ENCODE measurements at regions not wholly inside any gene's neighbourhood (a gene's known extent, or its start where the extent isn't known, plus 50 kb on each side); places are given as distances from the start of the nearest gene placed in this dataset.

DNA sequence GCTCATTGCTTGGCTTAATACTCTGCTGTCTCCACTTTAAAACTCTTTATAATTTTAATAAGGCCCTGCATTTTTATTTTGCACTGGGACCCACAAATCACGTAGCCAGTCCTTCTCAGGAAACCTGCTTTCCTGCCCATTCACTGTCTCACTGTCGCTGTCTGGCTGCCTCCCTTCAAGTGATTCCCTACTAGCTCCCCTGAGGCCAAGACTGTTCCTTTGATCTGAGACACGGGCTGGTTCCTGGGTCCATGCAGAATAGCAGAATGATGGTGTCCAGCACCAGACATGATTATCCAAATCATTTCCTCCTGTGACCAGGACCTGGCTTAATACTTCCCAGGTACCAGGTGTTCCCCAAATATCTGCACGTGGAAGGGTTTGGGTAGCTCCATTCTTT, 597.1 kb upstream of the KLF4 start:
- no peak overlapping the region for H3K4me3 Mint-ChIP-seq (ENCODE audit: unreplicated experiment)
- no peaks in the 10 kb centered on the region for H3K9me3 Mint-ChIP-seq (ENCODE audit: unreplicated experiment)
- H3K36me3 Mint-ChIP-seq (ENCODE audit: unreplicated experiment) = no peaks in the 10 kb centered on the region
- no peak overlapping the region for H3K27ac Mint-ChIP-seq (ENCODE audit: unreplicated experiment)
- no peak for DNase-seq (ENCODE audit: extremely low spot score, unreplicated experiment)
- no peaks in the 10 kb centered on the region for H3K4me1 Mint-ChIP-seq (ENCODE audit: unreplicated experiment)
- peaks cover 7% of the 10 kb centered on the region for H3K27me3 Mint-ChIP-seq (ENCODE audit: unreplicated experiment)
- TF ChIP-seq, protein P1, sequence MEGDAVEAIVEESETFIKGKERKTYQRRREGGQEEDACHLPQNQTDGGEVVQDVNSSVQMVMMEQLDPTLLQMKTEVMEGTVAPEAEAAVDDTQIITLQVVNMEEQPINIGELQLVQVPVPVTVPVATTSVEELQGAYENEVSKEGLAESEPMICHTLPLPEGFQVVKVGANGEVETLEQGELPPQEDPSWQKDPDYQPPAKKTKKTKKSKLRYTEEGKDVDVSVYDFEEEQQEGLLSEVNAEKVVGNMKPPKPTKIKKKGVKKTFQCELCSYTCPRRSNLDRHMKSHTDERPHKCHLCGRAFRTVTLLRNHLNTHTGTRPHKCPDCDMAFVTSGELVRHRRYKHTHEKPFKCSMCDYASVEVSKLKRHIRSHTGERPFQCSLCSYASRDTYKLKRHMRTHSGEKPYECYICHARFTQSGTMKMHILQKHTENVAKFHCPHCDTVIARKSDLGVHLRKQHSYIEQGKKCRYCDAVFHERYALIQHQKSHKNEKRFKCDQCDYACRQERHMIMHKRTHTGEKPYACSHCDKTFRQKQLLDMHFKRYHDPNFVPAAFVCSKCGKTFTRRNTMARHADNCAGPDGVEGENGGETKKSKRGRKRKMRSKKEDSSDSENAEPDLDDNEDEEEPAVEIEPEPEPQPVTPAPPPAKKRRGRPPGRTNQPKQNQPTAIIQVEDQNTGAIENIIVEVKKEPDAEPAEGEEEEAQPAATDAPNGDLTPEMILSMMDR (IDR thresholded peaks at IDR 0.05) = no peak

DNA sequence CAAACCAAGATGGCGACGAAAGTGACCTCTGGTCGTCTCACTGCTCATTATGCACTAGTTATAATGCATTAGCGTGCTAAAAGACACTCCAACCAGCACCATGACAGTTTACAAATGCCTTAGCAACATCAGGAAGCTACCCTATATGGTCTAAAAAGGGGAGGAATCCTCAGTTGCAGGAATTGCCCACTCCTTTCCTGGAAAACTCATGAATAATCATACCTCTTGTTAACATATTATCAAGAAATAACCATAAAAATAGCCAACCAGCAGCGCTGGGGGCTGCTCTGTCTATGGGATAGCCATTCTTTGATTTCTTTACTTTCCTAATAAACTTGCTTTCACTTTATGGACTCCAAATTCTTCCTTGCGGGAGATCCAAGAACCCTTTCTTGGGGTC, 595.7 kb upstream of the KLF4 start:
- Mint-ChIP-seq H3K4me1 (ENCODE audit: unreplicated experiment) (no peaks in the 10 kb centered on the region), H3K27ac (ENCODE audit: unreplicated experiment) (no peak overlapping the region), H3K36me3 (ENCODE audit: unreplicated experiment) (no peaks in the 10 kb centered on the region), H3K9me3 (ENCODE audit: unreplicated experiment) (no peaks in the 10 kb centered on the region), H3K27me3 (ENCODE audit: unreplicated experiment) (peaks cover 7% of the 10 kb centered on the region), H3K4me3 (ENCODE audit: unreplicated experiment) (no peak overlapping the region)
- TF ChIP-seq, protein P1 (IDR thresholded peaks at IDR 0.05) = no peak
- no peak for DNase-seq (ENCODE audit: extremely low spot score, unreplicated experiment)

DNA sequence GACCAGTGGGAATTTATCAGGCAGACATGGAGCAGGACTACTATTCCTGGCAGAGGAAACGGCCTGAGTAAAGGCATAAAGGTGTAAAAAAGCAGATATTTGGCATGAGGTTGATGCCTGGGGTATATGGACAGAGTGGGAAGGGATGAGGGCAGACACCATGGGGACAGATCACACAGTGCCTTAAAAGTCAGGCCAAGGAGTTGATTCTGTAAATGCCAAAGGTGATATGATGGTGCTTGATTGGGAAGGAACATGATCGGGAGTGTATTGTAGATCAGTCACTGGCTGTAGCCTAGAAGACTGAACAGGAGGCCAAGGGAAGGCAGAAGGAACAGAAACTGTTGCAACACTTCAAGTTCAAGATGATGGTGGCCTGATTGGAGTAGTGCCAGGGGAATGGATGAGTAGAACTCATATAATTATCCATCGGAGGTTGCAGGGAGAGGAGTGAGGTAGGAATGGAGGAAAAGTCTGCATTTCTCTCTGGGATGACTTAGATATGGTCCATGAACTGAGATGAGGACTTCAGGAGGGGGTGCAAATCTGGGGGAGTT, 594.3 kb upstream of the KLF4 start:
- Mint-ChIP-seq H3K4me1 (ENCODE audit: unreplicated experiment) (peaks cover 5% of the 10 kb centered on the region), H3K27ac (ENCODE audit: unreplicated experiment) (no peak overlapping the region), H3K27me3 (ENCODE audit: unreplicated experiment) (peaks cover 7% of the 10 kb centered on the region), H3K4me3 (ENCODE audit: unreplicated experiment) (no peak overlapping the region), H3K9me3 (ENCODE audit: unreplicated experiment) (no peaks in the 10 kb centered on the region), H3K36me3 (ENCODE audit: unreplicated experiment) (no peaks in the 10 kb centered on the region)
- DNase-seq (ENCODE audit: extremely low spot score, unreplicated experiment) = no peak
- TF ChIP-seq, protein P1 (IDR thresholded peaks at IDR 0.05) = no peak

DNA sequence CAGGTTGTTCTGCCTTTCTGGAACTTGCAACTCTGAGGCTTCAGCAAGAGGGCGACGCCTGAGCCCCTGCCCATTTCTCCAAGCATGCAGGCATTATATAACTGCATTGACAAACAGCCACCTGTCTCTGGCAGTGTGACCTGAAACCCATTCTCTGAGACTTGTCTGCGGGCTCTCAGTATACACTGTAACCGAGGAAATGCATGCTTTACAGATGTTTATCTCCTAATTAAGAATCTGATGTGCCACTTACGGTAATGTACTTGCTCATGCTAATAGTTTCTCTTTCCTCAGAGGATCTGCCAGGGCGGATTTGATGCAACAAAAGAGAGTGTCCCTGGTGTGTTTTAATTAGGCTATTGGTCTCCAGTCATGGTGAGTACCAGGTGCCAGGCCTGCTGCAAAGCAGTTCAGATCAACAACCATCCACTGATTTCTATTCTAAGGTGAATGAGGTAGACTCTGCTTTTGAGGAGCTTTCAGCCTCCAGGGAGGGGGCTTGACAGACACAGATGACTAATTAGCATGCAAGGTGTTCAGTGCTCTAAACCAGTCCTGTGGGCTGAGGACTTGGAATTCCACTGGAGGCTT, 593.7 kb upstream of the KLF4 start:
- Mint-ChIP-seq H3K36me3 (ENCODE audit: unreplicated experiment) (no peaks in the 10 kb centered on the region), H3K27ac (ENCODE audit: unreplicated experiment) (no peak overlapping the region), H3K4me3 (ENCODE audit: unreplicated experiment) (no peak overlapping the region), H3K27me3 (ENCODE audit: unreplicated experiment) (peaks cover 7% of the 10 kb centered on the region), H3K9me3 (ENCODE audit: unreplicated experiment) (no peaks in the 10 kb centered on the region), H3K4me1 (ENCODE audit: unreplicated experiment) (peaks cover 9% of the 10 kb centered on the region)
- DNase-seq (ENCODE audit: extremely low spot score, unreplicated experiment) = no peak
- TF ChIP-seq, protein P1 (IDR thresholded peaks at IDR 0.05) = no peak

DNA sequence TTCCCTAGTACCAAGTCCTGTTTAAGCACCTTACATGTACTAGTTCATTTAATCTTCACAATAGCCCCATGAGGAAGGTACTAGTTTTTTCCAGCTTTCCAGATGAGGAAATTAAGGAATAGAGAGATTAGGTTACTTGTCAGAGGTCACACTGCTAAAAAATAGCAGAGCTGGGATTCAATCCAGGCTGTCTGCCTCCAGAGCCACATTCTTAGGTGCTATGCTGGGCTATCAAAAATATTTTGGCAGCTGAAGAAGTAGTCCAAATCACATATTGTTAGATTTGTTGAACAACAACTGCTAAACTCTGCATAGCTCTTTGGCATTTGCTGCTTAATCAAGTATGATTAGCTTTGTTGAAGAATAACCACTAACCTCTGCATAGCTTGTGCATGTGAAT, 591.5 kb upstream of the KLF4 start:
- TF ChIP-seq, protein P1 (IDR thresholded peaks at IDR 0.05) = no peak
- H3K27ac Mint-ChIP-seq (ENCODE audit: unreplicated experiment) = no peak overlapping the region
- DNase-seq (ENCODE audit: extremely low spot score, unreplicated experiment) = no peak

More for the DNA sequence above, 591.5 kb upstream of the KLF4 start:
- H3K36me3 Mint-ChIP-seq (ENCODE audit: unreplicated experiment) = no peaks in the 10 kb centered on the region
- H3K9me3 Mint-ChIP-seq (ENCODE audit: unreplicated experiment) = no peaks in the 10 kb centered on the region
- peaks cover 3% of the 10 kb centered on the region for H3K27me3 Mint-ChIP-seq (ENCODE audit: unreplicated experiment)
- H3K4me3 Mint-ChIP-seq (ENCODE audit: unreplicated experiment) = no peak overlapping the region
- peaks cover 9% of the 10 kb centered on the region for H3K4me1 Mint-ChIP-seq (ENCODE audit: unreplicated experiment)

All from osteocyte (in vitro differentiated cells).